ENCODE measurements at regions not wholly inside any gene's neighbourhood (a gene's known extent, or its start where the extent isn't known, plus 50 kb on each side); places are given as distances from the start of the nearest gene placed in this dataset.

DNA sequence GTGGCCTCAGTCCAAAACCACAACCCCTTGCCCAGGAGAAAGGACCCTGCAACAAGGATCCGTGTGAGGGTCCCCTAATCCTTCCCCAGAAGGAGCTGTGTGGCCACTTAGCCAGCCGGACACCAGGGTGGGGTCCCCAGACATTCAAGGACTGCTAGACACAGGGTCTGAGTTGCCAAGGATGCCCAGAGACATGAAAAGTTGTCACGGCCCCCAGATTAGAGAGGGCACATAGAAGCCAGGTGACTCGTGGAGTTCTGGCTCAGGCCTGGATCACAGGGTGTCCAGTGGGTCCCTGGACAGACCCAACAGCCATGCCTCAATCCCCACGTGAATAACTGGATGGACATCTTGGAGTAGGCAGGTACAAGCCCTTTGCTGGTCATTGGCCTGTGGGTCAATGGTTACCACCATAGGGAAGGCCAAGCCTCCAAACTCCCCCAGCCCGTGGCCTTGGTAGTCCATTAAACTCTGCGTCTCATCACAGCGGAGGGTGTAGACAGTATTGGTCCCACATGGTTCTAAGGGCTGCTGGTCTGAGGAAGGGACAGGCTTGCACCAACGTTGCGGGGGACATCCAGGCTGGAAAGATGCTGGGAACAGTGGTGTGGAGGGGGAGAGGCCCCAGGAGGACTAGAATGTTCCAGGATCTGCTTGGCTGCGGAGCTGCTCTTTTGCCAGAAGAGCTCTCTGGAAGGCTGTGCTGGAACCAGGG, 205.9 kb upstream of the PPP2R2D start:
- DNase-seq: no peak

DNA sequence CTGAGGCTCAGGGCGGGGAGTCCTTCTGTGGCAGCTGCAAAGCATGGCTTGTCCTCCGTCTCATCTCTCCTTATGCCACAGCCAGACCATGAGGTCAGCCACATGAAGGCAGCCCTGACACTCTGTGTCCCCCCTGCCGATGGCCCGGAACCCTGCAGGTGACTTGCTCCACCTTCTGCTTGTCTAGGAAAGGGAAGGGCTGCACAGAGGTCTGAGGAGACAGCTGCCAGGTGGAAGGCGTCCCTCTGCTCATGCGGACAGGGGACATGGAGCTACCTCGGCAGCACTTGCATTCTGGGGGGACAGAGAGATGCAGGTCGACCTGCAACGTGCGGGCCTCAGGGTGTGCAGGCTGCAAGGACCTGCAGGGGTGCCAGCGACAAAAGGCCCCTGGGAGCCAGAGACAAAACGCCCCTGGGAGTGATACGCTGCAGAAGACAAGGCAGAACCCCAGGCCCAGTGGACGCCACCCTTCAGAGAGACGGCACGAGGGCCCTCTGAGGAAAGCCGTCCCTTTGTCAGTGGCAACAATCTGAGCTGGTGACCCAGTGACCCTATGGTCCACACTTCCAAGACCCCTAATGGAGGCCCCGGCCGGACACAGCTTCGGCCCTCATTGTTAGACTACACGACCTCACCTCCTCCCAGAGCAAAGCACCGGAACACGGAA, 205.2 kb upstream of the PPP2R2D start:
- no peak for DNase-seq

DNA sequence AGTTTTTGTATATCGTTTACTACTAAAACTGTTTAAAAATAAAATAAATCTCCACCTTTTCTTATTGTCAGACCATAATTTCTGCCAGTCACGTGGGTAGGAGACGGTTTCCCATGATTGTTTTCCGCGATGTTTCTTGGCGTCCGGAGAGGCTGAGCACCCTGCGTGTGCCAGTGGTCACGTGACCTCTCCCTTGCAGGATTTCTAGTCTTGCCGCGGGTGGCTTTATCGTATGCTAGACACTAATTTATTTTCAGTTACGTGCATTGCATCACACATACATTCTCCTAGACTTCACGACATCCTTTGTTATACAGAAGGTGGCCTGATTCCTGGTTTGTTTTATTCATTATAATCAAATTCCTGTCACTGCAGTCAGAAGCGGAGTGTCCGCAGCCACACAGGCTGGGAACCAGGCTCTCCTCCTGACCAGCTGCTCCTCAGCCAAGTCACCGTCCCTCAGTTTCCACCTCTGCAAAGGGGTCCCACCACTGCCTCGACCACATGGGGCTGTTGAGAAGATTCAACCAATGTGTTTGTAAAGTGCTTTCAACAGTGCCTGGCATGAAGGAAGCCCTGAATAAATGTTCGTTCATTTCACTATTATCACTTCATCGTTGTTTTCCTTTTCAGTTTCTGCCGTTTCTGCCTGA, 203.2 kb upstream of the PPP2R2D start:
- no peak for DNase-seq

DNA sequence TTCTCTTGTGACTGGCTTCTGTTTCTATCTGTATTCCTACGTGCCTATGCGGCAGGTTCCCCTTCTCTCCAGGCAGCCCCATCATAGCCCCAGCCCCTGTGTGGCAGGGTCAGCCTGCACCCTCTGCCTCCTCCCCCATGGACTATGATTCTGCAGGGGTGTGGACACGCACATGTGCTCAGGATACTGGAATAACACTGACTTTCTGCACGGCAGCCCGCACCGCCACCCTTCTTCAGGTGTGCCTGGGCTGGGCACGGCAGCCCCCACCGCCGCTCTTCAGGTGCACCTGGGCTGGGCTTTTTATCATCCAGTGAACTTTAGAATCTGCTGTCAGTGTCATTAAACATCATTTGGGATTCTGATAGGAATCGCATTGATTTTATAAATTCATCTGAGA, 202.6 kb upstream of the PPP2R2D start:
- no peak for DNase-seq

DNA sequence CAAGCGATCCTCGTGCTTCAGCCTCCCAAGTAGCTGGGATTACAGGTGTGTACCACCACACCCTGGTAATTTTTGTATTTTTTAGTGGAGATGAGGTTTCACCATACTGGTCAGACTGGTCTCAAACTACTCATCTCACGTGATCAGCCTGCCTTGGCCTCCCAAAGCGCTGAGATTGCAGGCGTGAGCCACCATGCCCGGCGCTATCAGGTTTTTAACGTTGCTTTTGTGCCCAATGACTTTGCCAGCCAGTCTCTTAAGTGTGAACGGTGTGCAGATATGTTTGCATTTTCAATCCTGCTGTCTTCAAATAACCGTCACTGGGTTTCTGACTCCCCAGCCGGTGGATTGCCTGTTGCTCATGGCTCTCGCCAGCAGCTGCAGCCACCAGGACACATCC, 201.8 kb upstream of the PPP2R2D start:
- DNase-seq: no peak

DNA sequence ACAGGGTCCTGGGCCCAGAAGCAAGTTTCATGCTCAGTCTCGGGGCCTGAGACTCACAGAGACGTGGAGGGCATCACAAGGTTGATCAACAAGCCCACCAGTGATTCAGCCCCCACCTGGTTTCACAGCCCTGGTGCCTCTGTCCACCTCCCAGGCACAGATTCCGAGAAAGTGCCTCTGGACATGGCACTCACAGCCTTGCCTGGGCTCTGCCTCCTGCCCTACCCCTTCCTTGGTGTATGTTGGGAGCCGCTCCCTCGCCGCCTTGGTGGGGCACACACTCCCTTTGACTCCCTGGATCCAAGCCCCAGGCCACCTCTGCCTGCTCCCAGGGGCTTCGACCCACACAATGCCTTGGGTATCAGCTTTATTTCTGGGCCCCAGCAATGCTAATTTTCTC, 200.8 kb upstream of the PPP2R2D start:
- DNase-seq: no peak

DNA sequence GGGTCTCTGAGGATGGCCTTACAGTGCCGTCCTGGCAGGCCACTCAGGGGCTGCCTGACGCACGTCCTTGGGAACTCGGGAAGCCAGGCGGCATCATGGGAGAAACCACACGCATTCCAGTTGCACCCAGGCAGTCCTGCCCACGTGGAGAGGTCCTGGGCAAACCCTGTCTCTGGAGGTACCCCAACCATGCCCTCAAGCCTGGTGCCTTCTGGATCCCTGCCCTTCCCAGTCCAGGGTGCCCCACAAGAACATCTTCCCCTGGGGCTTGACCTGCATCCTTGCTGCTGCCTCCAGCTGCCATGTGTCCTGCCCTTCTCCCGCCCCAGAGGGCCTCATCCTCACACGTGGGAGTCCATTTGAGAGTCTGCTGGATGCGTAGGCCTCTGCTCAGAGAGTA, 200.3 kb upstream of the PPP2R2D start:
- no peak for DNase-seq

DNA sequence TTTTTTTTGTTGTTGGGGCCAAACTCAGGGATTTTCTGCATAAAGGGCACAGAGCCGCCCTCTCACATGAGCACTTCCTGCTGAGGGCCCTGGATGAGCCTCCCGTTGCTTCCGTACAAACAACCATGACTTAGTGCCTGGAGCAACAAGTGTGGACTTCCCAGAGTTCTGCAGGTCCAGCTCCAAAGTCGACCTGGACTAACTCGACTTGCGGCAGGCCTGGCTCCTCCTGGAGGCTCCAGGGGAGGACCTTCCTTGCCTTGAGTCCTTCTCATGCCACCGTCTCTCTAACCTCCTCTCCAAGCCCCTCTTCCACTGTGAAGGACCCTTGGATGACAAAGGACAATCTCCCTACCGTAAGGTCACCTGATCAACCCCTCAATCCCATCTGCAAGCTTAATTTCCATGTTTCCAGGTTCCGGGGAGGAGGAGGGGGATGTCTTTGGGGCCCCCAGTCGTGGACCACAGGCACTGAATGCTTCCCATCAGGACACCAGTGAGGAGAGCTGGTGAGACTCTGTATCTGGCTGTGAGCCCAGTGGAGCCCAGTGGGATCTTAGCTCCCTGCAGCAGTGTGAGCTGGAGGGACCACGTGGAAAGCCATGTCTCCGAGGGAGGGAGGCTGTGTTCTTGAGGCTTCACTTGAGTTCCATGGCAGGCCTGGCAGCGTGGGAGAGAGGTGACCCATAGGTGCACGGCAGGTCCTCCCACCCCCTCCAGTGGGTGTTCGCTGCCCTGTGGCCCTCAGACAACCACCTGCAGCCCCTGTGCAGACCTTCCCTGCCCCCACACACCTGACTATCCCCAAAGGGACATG, 199.5 kb upstream of the PPP2R2D start:
- peak; percentile 1 for DNase-seq

DNA sequence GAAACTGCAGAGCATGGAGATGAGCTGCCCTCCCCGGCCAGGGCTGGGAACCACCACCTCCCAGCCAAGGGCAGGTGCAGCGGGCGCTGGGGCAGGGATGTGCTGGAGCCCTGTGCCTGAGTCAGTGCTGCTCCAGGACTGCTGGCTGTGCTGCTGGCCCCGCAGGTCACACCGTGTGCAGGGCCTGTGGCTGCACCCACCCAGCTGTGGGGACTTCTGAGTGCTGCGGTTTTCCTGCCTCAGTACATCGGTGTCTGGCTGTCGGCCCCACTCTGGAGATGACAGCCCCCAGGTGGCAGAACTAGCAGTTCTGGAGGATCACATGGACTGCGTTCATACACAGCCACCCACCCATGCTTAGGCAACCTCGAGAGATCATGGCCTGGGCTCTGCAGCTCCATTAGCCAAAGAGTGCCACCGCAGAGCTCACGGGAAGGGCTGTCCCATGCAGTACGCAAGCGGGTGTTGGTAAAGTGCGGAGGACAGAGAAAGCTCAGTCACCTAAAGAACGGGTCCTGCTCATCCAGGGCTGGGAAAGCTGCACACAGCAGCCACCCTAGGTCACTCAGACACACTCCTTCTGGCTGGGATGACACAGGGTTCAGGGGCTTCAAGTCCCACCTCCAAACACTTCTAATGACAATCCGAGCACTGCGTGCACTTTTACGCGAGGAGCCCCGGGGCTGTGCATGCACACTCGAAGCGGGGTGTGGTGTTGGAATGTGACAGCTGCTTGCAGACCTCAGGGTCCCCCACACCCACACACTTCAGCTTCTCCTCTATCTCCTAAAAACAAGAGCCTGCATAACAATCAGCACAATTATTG, 198.1 kb upstream of the PPP2R2D start:
- no peak for DNase-seq

DNA sequence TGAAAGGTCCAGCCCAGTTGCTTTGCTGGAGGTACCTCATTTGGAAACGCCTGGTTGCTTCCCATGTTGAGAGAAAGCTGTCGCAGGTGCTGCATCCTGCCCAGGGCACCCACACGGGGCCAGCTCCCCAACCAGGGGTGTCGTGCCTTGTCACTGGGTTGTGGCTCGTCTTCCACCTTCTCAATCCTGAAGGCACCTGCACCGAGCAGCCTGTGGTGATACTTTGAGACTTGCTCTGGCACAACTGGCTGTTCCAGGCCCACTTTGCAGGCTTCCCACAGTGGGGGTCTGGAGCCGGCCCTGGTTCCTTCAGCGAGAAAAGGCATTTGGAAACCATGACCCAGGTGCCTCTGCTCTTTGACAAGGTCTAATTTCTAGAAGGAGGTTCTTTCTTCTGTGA, 197.3 kb upstream of the PPP2R2D start:
- no peak for DNase-seq

DNA sequence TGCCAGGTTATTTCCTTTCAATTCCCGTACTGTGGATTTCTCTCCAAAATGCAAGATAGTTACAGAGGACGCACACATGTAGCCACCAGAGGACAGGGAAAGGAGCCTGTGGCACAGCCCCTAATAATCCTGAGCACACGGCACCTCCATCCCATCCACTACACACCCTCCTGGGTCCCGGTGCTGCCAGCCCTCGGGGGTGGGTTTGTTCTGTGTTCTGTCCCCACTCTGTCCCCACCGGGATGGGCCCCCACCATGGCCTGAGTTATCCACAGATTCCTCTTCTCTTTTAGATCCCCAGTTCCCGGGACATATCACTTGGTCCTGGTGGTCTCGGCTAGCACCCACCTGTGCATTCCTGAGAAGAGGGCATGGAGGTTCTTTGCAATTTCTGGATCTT, 196.9 kb upstream of the PPP2R2D start:
- no peak for DNase-seq

DNA sequence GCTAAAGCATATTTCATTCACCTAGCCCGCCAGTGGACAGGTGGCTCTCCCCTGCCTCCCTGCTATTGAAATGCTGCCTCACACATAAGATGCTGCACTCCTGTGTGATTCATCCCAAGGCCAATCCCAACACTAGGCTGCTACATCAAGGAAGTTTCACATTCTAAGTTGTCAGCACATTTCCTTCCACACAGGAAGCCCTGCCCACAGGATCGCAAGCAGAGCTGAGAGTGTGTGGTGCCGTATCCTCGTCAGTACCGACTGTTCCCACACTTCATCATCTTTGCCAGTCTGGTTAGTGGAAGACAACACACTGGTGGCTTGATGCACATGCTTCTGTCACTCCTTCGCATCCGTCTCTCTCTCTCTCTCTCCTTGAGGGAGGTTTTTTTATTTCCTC, 194.3 kb upstream of the PPP2R2D start:
- no peak for DNase-seq

DNA sequence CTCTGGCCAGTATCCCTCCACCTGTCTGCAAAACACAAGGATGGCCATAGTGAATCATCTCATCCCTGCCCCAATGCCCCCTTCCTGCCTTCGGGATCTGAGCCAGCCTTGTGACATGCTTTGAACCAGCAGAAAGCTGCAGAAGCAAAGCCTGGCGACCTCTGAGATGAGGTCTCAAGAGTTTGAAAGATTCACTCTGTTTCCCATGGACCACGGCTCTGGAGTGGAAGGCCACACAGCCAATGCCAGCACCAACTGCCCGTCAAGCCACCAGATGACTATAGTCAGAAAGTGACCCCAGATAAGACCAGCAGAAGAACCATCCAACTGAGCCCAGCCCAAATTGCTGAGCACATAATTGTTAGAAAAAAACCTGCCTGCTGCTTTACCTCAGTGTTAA, 193.9 kb upstream of the PPP2R2D start:
- no peak for DNase-seq

DNA sequence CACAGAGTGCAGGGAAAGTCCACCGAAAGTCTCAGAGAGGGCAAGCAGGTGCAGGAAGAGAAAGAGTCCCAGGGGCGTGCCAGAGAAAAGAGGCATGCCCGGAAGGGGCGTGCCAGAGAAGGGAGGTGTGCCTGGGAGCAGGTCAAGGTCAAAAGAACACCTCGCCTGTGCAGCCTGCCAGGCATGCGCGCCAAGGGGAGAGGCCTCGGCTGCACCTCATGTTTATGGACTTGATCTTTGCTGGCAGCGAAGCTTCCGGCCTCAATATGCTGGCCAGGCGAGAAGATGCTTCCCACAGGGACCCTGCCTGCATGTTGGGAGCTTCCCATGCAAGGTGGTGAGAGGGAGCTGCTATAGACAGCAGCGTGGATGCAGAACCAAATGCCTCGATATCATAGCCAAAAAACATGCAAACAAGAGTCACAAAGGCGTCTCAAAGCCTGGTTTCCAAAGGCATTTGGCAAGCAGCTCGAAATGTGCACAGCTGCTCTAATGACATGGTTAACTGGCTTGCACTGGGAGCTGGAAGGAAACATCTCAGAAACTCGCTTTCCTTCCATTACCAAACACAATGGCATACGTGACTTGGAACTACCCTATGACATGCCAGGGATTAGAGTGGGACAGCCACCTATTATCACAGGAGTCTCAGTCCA, 192.5 kb upstream of the PPP2R2D start:
- no peak for DNase-seq

DNA sequence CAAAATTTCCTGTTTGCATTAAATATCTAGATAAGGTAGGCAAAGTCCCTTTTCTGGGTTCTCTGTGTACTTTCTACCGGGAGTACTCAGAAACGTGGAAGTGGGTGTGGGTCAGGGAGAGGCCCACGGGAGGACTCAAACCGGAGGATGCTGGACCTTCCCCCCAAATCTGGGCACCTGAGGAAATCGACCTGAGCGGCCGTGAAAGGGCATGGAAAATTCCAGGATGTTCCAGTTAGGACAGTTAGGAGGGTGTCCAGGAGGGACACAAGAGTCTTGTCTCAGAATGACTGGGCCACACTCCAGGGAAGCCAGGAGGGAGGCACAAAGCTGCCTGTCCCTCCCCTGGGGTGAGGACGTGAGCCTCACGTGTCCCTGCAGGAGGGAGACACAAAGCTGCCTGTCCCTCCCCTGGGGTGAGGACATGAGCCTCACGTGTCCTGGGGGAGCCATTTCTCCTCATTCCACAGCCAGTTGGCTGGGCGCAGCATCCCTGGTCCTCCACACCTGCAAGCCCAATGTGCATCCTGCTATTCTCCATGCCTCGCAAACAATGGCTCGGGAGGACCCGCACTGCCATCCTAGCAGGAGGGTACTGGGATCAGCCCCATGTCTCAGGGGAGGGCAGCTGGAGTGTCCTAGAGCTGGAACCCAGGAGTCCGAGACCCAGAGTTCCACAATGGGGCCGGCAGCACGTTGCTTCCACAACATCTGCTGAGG, 190.5 kb upstream of the PPP2R2D start:
- DNase-seq: peak; percentile 32

DNA sequence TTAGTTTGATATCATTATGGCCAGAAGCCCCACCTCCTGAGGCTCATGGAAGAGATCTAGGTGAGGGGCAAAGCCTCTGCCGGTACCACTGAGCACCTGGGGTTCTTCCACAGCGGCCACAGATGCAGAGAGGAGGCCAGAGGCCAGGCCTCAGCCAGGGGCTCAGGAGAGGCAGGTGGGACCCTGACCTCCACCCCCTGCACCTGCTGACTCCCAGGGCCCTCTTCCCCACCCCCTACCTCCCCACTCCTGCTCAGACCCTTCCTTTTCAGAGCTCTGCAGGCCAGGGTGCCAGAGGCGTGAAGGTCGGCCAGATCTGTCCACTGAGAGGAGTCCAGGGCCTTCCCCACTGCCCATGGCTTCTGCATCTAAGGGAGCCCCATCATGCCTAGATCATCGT, 178.7 kb upstream of the PPP2R2D start:
- DNase-seq: no peak

DNA sequence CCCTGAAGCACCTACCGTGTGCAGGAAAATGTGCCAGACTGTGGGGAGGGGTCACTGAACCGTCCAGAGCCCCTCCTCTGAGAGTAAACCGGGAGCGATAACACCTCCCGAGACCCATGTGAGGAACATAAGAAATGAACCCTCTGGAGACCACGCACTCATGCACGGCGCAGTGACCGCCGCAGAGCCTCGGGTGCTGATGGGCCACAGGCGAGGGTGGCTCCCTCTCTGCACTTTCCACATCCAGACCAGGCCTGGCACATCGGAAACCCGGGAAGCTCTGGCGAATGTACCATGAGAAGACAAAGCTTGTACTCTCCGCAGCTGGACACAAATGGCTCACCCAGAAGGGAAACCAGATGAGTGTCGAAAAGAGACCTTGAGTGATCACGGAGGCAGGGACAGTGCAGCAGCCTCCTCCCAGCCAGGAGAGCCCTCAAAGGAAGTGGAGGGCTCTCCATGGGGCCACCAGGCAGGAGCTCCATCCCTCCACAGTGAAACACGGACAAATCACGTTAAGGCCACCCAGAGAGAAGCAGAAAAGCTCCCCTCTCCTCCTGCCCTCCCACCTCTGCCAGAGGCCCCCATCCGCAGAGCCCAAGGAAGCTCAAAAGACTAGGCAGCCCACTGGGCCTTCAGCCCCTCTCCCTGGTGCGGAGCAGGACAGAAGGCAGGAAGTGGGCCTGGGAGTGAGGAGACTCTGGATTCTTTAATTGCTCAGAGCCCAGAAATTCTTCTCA, 178.1 kb upstream of the PPP2R2D start:
- no peak for DNase-seq

DNA sequence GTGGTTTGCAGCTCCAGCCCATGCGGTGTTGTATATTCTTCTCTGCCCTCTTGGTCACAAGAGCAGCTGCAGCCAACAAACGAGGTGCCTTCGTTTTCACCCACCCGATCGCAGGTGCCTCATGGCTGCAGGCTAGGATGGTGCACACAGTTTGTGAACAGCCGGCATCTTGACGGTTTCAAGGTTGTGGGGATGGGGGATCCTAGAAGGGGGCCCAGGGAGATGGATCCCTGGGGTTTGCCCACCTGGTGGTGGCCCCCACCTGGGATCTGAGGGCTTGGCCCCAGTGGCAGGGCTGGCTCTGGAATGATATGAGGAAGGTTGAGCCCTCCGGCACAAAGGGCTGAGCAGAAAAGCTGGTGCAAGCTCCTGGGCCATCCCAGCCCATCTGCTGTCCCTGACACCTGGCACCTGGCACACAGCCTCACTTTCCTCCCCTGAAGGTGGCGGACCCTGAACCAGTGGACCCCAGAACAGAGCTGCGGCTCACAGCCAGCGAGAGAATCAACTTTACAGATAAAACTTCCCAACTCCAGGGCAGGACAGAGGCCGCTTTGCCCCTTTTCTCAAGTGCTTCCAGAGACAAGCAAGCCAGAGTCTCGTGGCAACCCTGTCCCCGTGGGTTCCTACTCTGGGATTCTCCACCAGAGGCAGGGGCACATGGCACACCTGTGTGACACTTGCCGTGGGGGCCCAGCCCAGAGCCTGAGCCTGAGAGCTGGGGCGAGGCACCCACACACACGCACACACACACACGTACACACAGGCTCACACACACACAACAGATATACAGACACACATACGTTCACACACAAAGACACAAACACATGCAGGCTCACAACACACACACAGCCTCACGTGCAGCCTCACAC, 177.3 kb upstream of the PPP2R2D start:
- DNase-seq: no peak

DNA sequence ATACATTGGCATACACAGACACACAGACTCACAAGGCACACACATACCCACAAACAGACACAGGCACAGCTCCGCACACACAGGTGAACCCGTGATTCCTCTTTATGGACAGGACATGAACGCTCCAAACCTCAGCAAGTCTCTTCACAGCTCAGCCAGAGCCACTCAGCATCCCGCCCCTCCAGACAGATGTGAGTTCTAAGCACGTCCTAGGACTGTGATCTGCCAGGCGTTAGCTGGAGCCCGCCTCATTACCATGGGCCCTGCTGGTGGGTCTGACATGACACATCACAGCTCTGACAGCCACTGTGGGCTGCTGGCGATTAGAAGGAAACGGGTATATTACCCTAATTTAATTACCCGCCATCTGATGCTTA, 176.7 kb upstream of the PPP2R2D start:
- DNase-seq: no peak

All from NCI-H345 (cell line).